GM12874 (cell line): ENCODE measurements at regions not wholly inside any gene's neighbourhood (a gene's known extent, or its start where the extent isn't known, plus 50 kb on each side); places are given as distances from the start of the nearest gene placed in this dataset.

Experiments used
- TF ChIP-seq, protein P1 (sequence below): IDR thresholded peaks from 2 replicates; pipeline ENCODE4 v1.5.1; 2011; ENCODE audit warnings: low read depth, mild to moderate bottlenecking, control low read depth, low read length, moderate library complexity; ENCODE audit not compliant: insufficient read depth

DNA sequence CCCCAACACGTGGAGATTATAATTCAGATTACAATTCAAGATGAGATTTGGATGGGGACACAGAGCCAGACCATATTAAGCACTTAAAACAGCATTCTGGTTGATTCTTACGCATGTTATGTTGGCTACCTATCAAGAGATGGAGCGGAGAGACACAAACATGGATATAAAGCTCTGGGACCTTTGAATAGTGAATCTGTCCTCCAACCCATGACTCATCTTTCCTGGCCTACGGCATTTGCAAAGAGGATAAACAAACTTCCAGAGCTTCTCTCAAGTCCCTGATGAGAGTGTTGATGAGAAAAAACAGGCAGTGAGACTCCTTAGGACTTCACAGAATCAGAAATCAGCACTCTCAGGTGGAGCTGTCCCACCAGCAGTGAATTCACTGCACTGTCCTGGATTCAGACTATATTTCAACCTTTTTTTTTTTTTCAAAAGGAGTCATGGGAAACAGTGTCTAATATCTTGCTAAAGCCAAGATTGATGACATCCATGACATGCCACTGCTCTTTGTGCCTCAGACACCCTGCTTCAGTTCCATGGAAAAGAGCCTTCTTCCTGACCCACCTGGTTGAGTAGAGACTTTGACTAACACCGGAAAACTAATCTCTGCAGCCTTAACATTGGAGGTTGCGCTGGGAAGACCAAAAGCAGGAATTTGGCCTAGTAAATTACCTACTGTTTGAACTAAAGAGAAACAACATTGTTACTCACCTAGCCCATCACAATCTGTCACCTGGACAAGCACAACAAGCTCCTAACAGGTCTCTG lies 62.1 kb upstream of the NPAS2 start:
- TF ChIP-seq, protein P1, sequence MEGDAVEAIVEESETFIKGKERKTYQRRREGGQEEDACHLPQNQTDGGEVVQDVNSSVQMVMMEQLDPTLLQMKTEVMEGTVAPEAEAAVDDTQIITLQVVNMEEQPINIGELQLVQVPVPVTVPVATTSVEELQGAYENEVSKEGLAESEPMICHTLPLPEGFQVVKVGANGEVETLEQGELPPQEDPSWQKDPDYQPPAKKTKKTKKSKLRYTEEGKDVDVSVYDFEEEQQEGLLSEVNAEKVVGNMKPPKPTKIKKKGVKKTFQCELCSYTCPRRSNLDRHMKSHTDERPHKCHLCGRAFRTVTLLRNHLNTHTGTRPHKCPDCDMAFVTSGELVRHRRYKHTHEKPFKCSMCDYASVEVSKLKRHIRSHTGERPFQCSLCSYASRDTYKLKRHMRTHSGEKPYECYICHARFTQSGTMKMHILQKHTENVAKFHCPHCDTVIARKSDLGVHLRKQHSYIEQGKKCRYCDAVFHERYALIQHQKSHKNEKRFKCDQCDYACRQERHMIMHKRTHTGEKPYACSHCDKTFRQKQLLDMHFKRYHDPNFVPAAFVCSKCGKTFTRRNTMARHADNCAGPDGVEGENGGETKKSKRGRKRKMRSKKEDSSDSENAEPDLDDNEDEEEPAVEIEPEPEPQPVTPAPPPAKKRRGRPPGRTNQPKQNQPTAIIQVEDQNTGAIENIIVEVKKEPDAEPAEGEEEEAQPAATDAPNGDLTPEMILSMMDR = no peak

DNA sequence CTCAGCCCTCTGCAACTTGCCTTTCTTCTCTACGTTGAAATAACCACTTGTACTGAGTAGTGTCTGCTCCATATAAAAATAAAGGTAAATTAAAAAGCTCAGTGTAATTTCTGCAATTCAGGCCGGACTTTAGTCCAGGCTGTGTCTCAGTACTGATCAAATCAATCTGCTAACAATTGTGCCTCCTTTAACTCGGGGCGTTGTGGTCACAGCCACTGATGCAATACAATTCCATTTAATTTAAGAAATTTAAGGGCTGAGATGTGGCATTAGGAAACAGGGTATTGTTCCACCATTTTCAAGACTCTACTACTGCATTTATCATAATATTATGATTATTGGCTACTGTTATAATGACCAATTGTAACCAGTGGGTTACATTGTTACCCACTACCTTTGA lies 60.0 kb upstream of the NPAS2 start:
- TF ChIP-seq, protein P1 = no peak

DNA sequence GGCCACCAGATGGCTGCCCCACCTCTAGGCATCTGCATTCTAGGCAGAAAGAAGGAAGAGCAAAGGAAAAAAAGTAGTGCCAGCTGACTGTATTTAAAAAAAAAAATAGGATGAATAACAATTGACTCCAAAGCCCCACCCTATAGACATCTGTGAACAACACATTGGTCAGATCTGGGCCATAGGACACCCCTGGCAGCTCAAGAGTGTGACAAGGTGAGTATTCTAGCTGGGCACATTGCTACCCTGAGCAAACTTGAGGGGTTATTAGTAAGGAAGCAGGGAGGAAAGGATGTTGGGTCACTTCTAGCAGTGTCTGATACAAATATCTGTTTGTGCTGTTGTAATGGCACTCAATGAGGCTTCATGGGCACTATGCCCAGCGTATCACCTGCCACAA lies 58.6 kb upstream of the NPAS2 start:
- TF ChIP-seq, protein P1 = no peak

DNA sequence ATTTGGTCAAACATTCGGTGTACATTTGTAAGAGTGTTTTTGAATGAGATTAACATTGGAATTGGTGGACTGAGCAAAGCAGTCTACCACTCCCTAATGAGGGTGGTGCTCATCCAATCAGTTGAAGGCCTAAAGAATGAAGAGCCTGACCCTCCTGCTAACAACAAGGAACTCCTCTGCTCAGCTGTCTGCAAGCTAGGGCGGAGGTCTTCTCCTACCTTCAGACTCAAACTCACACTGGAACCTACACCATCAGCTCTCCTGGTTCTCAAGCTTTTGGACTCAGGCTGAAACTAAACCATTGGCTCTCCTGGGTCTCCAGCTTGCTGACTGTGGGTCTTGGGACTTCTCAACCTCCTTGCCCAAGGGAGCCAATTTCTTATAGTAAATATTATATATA lies 55.5 kb upstream of the NPAS2 start:
- TF ChIP-seq, protein P1 = no peak

DNA sequence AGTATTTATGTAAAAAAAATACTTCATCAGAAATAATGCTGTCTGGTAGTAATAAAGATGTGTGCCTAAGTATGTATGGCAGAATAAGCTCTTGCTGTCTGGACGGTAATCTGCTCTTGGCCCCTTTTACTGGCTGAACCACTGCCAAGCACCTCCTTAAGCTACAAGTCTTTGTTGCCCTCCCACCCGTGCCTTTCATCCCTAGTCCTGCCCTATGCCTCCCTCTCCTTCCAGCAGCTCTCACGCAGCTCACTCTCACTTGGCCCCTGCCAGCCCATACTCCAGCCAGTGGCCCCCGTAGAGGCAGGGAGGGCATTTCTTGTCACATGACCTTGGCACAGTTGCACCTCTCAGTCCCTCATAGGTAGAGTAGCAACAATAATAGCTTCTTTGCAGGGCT lies 54.5 kb upstream of the NPAS2 start:
- TF ChIP-seq, protein P1 = no peak

DNA sequence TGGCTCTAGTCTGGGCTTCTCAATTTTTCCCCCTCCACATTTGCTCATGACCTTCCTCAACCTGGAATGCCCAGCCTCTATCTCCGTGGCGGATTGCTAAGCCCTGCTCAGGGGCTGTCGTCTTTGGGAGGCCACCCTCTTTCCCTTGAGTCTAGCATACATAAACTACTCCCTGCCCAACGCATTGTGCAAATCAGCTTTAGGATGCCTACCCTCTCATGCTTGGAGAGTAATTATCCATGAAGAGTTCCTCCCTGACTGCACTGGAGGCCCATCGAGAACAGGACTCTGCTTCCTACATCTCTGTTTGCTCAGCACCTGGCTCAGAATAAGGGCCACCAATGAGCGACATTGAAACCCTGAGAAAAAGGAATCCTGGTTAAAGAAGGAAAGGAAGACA lies 53.7 kb upstream of the NPAS2 start:
- TF ChIP-seq, protein P1 = no peak

DNA sequence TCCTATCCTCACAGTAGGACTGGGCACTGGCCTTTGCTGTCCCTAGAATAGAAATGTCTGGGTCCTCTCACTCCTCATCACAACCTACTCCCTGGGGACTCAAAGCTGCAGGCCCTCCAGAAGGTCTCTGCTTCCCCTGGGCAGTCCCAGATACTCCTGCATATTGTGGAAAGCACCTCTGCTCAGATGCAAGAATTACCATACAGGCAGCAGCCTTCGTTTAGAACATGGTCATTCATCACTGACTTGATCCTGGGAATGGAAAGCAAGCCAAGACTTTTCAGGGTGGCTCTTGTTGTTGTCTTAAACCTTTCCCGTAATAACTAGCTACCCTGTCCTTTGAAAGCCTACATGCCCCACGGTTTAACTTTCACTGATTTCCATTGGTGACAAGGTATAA lies 53.1 kb upstream of the NPAS2 start:
- TF ChIP-seq, protein P1 = no peak
